ENCODE measurements at regions not wholly inside any gene's neighbourhood (a gene's known extent, or its start where the extent isn't known, plus 50 kb on each side); places are given as distances from the start of the nearest gene placed in this dataset.

GRCh38 chr15:23998056-23998455, 311.0 kb upstream of the NDN start:
- TF ChIP-seq CTCF (conservative IDR thresholded peaks at IDR 0.05; ENCODE audit: low read depth, low read length) (no peak), EZH2phosphoT487 (IDR thresholded peaks at IDR 0.05; ENCODE audit: borderline replicate concordance, low read length) (no peak), EZH2 (IDR thresholded peaks at IDR 0.05; ENCODE audit: low read length, unreplicated experiment) (no peak)
